Activated CD4-positive, alpha-beta T cell treated with anti-CD3 and anti-CD28 coated beads, Interleukin-2, amount 50 U/mL, for 4 hours (primary cell): ENCODE measurements at regions not wholly inside any gene's neighbourhood (a gene's known extent, or its start where the extent isn't known, plus 50 kb on each side); places are given as distances from the start of the nearest gene placed in this dataset.
"Not testable (repeated sequence)": the region's sequence is repeated elsewhere in the genome, so short reads cannot be mapped to it uniquely, and the experiment has no call there.

Experiments
- DNase-seq, 2 experiments: peaks; one replicate each; pipeline ENCODE4 v3.0.0-alpha.2; 2020

DNA sequence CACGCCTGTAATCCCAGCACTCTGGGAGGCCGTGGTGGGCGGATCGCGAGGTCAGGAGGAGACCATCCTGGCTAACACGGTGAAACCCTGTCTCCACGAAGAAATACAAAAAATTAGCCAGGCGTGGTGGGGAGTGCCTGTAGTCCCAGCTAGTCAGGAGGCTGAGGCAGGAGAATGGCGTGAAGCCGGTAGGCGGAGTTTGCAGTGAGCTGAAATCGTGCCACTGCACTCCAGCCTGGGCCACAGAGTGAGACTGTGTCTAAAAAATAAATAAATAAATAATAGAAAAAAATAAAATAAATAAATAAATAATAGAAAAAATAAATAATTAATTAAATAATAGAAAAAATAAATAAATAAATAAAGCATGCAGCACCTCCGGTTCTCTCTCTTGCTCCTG, 480.8 kb downstream of the GOLGA6L6 start:
- not testable (repeated sequence) for DNase-seq

DNA sequence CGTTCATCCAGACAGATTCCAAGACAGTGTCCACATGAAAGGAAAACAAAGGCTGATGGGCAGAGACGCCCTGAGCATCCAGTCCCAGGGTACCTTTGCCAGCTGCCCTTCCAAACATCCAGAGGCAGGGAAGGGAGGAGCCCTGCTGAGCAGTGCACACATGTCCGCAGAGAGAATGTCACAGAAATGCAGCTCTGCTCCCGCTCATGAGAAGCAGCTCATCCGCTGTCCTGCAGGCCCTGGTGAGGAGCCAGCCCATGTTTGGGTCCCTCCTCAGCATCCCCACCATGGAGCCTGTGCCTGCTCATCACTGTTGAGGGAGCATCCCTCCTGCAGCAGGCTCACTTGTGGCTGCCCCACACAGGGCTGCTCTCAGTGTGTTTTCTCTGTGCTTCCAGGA, 484.7 kb downstream of the GOLGA6L6 start:
- DNase-seq = not testable (repeated sequence)

DNA sequence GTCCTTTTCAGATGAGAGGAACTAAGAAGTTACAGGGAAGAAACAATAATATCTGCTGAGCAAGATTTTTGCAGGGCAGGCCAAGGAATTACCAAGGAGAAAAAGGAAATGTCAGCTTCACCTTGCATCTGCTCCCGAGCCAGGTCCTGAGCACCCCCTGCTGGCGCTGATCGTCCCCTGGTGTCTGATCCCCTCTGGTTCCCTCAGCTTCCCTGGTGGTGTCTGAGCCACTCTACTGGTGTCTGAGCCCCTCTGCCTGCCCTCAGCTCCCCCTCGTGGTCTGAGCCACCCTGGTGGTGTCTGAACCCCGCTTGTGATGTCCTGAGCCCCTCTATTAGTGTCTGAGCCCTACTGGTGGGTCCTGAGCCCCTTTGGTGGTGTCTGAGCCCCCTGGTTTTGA, 485.7 kb downstream of the GOLGA6L6 start:
- DNase-seq = not testable (repeated sequence)

DNA sequence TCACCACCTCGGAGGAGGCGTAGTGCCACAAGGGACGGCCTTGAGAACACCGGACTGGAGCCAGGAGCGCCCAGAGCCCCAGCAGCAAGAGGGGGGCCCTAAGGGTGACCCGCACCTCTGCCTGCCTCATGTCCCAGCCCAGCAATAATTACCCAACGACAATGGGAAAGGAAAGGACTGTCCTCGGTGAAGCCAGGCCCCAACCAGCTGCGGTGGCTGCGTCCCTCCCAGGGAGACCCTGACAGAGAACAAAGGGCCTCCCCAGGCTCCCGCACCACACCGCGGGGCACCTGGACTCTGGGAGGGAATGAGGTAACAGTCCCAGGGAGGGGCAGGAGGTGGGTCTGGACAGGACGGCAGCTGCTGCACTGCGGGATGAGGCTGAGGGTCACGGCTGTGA, 493.4 kb downstream of the GOLGA6L6 start:
- DNase-seq = not testable (repeated sequence)

DNA sequence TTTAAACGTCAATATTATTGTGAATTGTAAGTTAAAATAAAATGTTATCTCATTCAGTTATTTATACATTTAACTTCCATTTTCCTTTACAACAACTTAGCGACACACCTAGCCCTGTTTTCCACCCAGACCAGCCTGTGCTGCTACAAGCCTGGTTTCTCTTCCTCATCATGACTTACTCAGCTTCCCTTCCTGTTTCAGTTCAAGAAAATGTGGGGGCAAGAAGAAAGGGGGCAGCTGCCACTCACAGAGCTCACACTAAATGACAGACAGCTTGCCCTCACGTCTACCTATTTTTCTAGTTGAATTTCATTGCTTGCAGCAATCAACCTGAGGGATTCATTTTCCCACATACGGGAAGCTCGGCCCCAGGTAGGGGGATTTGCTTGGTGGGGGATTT, 496.4 kb downstream of the GOLGA6L6 start:
- DNase-seq = not testable (repeated sequence)

DNA sequence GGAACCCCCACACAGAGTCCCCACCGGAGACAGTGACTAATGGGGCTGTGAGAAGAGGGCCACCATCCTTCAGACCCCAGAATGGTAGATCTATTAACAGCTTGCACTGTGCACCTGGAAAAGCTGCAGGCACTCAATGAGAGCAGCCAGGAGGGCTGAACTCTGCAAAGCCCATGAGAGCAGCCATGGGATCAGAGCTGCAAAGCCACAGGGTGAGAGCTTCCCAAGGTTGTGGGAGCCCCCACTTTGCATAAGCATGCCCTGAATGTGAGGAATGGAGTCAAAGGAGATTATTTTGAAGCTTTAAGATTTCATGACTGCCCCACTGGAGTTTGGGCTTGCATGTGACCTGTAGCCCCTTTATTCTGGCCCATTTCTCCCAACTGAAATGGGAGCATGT, 500.9 kb downstream of the GOLGA6L6 start:
- DNase-seq = not testable (repeated sequence)

DNA sequence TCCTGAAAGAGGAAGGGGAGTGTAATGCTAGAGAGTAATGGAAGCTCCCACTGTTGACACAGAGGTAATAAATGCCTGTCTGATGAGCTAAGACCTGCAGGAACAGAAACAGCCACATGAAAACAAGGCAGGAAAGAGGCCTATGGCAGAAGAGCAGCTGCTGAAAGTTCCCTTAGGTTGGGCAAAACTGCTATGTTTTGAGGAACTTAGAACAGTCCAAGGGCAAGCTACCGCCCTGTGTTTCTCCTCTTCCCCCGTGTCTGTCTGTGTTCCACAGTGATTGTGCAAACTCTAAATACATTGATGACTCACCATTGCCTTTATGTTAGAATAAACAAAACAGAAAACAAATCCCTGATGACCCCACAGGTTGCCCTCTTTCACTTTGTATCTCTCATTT, 516.6 kb downstream of the GOLGA6L6 start:
- DNase-seq = not testable (repeated sequence)

DNA sequence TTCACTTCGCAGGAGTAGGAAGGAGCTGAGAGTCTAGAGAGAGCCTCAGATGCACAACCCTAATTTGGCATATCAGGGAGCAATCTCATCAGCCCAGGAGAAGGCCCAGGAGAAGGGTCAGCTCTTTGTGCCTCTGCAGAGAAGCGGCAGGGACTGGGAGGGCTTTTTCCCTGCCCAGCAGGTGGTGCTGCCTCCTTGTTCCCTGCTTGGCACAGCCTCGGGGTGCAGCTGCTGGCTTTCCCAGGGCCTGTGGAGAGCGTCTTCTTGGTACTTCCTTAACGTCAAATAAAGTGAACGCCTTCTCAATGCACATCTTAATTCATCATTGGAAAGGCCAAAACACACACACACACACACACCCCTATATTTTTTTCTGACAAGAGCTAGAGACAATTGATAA, 519.3 kb downstream of the GOLGA6L6 start:
- not testable (repeated sequence) for DNase-seq

DNA sequence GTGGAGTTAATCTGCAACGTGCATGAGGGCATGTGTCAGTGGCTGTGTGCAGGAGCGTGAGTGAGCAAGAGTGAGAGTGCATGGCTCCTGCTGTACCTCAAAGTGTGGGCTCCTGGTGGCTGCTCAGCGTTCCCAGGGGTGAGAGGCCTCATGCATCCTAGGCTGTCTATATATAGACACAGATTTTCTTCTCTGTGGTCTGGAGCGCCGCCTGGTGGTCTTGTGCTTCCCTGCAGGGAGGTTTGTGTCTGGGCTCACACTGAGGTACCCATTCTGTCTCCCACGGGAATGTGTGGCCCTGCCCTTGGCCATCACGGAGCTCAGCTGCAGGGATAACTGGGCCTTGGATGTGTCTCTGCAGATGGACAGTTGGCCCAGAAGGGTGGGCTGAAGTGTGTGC, 520.2 kb downstream of the GOLGA6L6 start:
- not testable (repeated sequence) for DNase-seq

DNA sequence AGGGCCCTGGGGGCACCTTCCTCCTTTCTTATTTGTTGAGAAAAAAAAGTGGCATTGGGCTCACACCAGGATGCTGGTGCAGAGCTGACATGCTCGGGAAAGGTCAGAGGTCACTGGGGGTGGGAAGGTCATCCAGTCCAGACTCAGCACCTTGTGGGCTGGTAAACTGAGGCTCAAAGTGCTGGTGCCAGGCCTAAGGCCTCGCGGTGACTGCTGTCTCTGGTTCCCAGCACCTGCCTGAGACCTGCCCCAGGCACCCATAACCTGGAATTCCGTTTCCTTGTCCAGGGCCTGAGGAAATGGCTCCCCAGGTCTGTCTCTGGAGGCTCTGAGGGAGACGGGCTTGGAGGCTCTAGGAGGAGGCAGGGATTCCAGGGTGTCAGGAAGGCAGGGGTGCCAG, 521.0 kb downstream of the GOLGA6L6 start:
- DNase-seq = not testable (repeated sequence)

DNA sequence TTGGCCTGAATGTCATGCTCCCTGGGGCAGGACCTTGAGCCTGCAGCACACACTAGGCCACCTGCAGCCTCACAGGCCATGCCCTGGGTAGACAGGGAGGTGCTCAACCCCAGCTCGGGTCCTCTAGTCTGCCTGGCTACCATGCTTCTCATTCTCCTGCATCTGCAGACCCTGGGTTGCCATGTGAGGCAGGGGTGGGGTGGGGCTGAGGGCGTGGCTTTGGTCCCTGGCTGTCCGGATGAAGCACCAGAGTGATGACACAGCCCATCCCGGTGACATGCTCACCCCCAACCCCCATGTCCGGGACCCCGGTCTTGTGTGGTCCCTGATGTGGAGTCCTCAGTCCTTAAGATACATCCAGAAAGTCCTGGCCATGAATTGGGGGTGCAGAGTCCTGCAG, 521.8 kb downstream of the GOLGA6L6 start:
- not testable (repeated sequence) for DNase-seq

DNA sequence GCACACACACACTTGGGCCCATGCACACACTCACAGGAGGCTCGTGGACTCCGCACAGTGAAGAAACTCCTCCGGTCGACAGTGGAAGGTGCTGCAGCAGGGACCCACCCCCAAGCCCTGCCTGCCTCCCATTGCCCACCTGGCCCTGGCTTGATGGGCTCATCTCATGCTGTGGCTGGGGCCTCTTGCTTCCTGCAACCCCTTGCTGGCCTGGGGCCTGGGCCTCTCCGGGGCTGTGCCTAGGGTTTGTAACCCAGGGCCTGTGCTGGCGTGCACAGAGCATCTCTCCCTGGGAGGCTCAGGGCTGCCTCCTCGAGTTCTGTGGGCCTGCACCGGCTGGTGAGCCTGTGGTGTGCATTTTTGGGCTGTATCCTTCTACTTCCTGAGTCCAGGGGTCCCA, 524.0 kb downstream of the GOLGA6L6 start:
- DNase-seq = not testable (repeated sequence)

DNA sequence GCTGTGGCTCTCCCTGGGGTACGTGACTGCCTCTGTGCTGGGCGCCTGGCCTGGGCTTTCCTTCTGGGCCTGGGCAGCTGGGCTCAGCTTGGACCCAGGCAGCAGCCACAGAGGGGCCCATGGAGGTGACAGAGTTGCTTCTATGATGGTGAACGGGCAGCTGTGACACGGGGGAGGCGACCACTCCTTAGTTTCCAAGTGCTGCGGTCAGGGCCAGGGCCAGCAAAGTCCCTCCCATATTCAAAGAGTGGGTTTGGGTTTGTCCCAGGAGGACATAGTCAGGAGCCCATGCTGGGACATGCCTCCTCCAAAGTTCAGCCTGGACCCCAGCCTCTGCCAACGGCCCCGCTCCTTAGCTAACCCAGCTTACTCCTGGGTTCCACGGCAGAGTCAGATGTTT, 524.7 kb downstream of the GOLGA6L6 start:
- DNase-seq = not testable (repeated sequence)

DNA sequence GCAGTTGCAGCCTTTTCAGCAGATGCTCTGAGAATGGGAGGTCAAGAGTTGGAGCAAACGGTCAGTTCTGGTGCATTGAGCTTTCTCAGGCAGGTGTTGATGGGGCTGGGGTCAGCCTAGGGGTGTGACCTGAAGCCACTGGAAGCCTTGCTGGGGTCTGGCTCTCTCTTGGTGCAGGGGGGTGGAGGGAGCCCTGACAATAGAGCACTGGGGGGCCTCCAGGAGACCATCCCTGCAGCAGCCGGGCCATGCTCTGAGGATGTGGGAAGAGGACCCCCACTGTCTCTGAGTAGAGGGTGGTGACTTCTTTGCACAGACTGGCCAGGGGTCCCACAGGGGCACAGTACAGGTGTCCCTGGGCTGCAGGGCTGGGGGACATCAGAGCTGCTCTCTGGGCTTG, 528.8 kb downstream of the GOLGA6L6 start:
- DNase-seq = not testable (repeated sequence)

DNA sequence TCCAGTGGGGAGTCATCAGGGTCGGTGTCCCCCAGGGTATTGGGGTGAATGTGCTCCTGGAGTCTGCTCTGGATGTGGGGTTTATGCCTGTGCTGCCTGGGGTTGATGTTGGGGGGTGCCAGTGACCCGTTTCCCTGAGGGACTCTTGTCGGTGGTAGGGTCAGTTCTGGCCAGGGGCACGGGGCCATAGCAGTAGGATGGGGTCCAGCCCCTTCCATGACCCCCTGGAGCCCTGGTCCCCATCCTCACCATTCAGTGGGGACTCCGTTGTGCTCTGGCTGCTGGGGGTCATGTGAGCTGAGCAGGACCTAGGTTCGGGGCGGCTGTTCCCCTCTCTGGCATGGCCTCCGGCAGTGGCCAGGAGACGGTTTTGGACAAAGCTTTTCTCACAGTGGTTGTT, 530.8 kb downstream of the GOLGA6L6 start:
- DNase-seq = not testable (repeated sequence)

DNA sequence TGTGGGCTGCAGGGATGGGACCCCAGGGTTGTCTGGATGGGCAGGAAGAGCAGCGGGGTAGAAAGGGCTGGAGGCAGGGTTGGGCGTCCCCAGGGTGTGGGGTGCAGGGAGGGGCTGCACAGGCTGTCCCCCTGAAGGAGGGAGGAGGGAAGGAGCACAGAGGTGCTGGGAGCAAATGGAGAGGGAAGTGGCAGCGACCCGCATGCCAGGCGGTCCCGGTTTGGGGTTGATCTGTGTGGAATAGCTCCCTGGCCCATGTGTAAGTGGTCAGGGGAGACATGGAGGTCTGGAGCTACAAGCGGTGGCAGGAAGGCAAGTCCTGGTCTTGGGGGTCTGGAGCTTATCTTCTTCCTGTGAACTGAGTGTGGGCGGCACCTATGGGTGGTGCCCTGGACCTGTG, 532.0 kb downstream of the GOLGA6L6 start:
- DNase-seq = not testable (repeated sequence)

DNA sequence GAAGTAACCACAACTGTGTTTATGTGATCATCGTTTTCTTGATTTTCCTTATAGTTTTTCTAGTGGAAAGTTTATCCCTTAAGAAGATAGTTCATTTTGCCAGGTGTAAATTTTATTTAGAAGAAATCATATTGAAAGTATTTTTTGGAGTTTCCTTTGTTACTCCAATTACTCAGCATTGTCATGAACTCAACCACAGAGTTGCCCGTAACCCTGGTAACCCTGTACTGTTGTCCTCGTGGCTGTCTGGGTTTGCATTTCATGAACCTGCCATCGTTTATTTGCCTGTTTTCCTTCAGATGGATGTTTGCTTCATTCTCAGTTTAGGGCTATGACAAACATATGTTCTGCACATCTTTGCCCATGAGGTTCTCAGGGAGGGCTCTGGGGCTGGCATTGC, 534.3 kb downstream of the GOLGA6L6 start:
- not testable (repeated sequence) for DNase-seq

DNA sequence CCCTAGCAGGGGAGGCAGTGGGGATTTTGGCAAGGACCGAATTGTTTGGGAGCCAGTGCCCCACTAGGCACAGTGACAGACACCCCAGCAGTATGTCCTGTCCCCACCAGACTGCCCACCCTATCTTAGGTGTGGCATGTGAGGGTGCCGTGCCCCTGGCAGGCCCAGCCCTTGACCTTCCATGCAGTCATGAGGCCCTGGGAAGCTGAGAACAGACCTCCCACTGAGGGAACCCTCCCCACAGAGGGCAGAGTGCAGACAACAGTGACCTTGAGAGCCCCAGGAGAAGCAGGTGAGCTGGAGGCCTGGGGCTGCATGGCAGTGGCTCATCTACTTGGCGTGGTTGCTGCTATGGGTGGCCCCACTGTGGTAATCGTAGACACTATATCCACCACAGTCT, 538.1 kb downstream of the GOLGA6L6 start:
- DNase-seq = not testable (repeated sequence)

DNA sequence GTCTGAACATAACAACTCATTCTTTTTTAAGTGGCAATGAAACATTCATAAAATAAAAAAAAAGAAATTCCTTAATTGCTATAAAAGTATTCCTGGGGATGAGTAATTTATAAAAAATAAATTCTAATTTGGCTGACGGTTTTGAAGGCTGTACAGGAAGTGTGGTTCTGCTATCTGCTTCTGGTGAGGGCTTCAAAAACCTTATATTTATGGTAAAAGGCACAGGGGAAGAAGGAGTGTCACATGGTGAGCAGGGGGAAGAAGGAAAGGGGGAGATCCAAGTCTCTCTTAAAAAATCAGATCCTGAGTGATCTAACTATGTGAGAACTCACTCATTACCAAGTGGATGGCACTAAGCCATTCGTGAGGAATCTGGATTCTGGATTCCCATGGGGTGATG, 539.0 kb downstream of the GOLGA6L6 start:
- not testable (repeated sequence) for DNase-seq

DNA sequence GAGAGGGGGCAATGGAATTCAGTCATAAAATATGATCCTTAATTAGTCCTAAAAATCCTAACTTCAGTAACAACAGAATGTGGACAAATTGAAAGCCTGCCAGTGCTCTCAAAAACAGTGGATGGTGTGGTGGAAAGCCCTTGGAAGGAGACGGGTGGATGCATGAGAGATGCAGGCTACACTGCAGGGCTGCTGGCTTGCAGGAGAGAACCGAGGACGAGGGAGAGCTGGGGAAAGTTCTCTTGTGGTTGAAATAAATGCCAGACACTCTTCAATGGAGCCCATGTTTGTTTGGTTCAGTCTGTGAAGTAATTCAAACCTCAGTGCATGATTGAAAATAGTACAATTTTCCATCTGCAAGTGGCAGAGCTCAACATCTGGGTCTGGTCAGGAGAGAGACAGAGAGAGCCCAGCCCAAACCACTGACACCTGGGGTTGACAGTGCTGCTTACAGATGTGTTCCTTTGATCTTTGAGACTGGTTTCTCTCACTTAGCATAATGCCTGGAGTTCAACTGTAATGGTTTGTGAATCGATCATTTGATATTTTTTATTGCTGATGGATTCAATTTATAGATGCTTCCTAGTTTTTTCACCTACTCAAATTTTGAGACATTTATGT, 544.9 kb downstream of the GOLGA6L6 start:
- not testable (repeated sequence) for DNase-seq

DNA sequence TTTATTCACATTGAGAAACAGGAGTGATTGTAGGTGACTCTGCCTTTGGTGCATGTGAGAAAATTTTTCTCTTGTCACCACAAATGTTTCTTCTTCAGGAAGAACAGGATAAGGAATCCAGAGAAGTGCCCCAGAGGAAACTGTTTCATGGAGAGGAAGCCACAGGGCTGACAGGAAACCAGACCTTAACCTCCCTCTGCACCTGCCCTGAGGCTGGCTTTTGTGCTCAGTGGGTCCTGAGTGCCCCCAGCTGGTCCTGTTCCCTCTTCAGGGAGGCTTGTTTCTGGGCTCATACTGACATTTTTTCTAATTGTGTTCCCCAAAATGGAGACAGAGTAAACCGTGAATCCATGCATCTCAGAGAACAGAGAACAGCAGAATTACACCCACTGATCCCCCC, 546.3 kb downstream of the GOLGA6L6 start:
- DNase-seq = not testable (repeated sequence)

DNA sequence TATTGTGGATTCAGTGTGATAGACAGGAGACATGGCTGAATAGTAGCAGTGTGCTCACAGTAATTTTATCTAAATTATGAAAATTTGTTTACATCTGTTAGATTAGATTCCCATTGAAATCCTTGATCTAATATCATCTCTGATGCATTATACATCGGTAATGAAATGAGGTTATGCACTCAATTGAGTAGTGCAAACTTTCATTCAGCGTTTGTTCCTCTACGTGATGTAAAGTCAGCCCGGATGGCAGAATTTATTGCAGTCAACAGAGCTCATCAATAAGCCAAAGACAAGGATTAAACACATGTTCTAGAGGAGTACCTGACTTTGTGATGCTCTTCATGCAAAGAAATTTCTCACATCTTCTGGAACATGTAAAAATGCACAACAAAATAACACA, 549.2 kb downstream of the GOLGA6L6 start:
- DNase-seq = no peak

DNA sequence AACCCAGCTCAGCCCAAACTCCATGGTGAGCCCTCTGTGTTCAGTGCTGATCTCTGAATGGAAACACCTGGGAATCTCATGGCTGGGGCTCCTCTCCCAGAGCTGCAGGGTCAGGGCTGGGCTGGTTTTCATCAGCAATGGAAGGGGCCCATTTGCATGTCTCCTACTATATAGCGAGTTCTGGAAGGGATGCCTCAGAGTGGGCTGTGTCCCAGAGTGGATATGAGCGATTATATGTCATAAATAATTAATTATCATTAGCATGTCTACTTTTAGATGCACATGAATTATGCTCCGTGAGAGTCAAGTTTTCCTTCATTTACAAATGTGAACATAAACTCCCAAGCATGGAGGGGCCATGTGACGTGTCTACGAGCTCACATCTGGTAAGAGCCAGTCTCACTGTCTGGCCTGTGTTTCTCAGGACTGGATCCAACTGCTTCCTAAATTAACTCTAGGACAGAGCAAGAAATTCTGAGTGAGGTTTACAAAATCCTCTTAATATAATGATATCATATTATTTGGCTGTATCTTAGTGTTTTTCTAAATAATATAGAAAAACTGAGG, 553.4 kb downstream of the GOLGA6L6 start:
- DNase-seq = no peak

DNA sequence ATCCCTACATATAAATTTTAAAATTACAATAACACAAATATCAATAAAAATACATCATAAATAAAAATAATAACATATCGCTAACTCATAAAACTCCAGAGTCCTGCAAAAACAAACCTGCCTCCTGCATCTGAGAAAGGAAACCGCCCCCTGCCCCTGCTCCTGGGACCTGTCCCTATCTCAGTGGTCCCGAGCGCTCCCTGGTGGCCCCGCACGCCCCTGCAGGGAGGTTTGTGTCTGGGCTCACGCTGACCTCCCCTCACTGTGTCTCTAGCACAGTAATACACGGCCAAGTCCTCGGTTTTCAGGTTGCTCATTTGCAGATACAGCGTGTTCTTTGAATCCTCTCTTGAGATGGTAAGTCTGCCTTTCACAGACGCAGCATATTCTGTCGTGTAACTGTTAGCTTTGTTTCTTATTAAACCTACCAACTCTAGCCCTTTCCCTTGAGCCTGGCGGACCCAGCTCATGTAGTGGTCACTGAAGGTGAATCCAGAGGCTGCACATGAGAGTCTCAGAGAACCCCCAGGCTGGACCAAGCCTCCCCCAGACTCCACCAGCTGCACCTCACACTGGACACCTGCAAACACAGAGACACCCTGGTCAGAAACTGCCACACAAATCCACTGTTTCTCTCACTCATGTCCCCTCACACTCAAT, 554.1 kb downstream of the GOLGA6L6 start:
- no peak for DNase-seq
